NCI-H1694 (cell line): ENCODE measurements at regions not wholly inside any gene's neighbourhood (a gene's known extent, or its start where the extent isn't known, plus 50 kb on each side); places are given as distances from the start of the nearest gene placed in this dataset.
"Not testable (repeated sequence)": the region's sequence is repeated elsewhere in the genome, so short reads cannot be mapped to it uniquely, and the experiment has no call there.

ENCODE experiments used
- DNase-seq: peaks from one replicate; lab custom pipeline; 2025; lab: John Stamatoyannopoulos, UW

DNA sequence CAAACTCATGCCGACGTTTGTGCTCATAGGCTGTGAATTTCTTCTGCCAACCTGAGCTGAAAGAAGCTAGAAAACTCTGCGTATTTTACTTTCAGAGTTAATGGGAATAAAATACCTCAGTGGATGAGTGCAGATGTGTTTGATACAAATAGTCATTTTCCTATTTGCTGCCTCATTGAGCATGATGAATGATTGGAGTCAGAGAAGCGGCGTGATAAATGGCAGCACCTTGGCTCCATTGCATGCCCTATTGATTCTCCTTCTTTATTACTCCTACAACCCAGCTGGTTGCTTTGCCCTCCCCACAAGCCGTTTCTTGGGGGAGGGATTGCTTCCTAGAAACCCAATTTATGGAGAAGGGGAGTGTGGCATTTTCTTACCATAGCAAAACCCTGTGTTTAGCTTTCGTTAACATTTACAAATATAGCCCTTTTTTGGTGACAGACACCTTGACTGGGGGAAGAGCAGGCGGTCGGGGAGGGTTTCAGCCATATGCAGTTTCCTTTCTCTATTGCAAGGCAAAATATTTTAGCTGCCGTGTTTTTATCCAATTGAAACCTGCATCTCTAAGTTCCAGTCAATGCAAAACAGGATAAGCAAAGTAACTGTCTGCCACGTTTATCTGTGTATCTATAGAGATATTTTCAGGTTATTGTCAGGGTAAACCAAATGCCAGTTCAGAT, 93.1 kb upstream of the TBCA start:
- DNase-seq, result peak; percentile 76

DNA sequence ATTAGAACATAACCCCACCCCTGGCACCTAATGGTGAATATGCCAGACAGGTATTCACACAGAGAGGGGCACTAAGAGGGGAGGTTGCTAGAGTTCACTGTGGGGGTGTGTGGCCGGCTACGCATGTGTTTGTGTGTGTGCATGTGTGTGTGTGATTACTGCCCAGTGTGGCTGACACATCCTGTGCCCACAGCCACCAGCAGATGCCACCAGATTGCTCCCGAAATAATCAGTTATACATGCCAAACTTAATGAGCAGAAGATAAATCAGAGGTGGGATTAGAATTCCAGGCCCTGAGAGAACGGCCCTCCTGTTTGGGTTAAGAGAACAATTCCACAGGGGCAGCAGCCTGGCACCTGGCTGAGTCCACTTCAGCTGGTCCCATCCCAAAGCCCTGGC, 91.8 kb upstream of the TBCA start:
- DNase-seq, result peak; percentile 13

DNA sequence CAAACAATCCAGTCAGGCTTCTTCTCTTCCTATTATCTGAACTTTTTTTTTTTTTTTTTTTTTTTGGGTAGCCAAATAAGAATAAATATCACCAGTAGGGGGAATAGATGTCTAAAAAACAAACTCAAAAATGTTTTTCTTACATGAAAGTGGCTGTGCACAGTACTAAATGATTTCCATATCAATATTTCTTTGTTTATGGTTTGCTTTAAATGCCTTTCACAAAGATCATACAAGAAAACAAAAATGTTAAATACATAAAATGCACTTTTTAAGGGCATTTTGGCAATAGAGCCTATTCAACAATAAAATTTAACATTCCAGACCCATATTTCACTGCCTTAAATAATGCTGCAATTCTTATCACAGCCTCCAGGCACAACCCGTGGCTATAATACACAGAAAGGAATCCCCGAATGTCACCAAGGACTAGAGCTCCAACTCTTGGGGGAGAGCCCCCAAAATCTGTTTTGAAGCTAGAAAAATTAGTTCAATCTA, 91.1 kb upstream of the TBCA start:
- DNase-seq, result peak; percentile 4

DNA sequence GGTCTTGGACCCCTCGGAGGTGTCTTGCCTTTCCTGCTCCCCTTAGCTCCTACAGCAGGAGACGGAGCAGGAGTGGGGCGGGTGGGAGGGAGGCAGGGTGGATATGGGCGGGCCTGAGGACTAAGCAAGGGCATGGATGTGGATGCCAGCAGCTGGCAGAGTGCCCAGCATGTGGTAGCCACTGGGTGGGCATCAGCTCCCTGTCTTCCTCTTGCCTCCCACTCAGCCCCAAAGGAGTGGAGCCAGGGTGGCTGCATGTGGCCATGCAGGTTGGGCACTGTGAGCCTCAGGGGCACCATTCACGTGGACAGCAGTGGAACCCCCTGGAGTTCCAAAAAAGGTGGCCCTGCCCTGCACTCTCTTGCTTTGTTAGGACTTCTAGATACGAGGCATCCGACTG, 90.1 kb upstream of the TBCA start:
- no peak for DNase-seq

DNA sequence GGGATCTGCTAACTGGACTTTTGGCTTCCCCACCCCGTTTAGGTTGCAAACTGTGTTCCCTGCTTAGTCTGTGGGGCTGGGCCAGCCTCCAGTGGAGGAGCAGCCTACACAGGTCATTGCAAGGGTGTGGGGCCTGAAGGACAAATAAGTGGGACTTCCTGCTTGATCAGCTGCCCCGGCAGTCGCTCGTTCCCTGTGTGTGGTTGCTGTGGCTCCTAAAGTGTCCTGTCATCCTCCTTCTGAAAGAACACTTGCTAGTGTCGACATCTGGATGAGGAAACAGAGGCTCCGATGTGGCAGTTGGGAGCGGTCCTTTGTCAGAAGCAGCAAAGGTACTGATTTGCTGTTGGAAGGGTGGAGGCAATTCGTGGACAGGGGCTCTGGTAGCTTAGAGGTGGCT, 88.9 kb upstream of the TBCA start:
- DNase-seq, result no peak

DNA sequence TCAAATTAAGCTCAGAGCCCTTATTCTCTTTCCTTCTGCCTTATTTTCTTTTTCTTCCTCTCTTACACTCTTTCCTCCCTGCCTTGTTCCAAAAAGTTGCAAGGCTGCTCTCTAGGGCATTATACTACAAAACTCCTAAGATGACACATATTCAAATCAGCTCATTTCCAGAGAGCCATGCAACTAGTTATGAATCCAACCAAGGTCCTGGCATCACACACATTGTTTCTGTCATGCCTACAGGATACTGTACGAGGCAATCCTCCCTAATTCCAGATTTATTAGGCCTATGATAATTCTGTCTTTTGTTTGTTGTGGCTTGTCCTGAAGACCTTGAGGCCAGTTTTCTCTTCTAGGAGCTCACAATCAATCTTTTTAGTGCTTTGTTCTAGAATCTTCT, 87.0 kb upstream of the TBCA start:
- DNase-seq, result no peak

DNA sequence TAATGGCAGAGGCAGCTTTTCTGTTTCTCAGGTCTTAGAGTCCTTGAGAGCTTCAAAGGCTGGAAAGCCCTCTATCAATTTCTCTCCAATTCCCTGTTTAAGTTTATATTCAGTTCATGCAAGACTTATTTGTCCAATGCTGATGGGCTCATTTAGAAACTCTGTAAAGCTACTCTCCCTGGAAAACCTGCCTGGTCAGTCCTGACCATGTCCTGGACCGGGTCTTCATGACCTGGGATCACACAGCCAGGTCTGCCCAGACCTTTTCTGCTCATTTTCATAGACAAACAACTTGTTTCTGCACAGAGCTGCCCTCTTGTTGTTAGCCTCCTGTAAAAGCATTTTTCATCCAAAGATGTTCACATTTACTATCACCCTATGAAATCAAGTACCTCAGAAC, 85.4 kb upstream of the TBCA start:
- no peak for DNase-seq

DNA sequence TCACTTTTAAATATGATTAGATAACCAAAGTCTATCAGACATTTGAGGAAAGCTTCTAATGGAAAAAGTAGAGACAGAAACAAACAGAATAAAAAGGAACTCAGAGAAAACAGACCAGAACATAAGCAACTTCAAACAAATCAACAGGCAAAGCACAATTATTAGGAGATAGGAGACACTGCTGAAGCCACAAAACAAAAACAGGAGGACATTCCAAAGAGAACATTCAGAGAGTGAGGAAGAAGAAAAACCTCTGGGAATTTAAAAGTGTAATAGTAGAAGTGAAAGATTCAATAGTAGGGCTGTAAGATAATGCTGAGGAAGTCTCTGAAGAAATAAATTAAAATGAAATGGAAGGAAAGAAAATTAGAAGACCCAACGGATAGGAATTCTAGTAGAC, 83.2 kb upstream of the TBCA start:
- DNase-seq, result no peak

DNA sequence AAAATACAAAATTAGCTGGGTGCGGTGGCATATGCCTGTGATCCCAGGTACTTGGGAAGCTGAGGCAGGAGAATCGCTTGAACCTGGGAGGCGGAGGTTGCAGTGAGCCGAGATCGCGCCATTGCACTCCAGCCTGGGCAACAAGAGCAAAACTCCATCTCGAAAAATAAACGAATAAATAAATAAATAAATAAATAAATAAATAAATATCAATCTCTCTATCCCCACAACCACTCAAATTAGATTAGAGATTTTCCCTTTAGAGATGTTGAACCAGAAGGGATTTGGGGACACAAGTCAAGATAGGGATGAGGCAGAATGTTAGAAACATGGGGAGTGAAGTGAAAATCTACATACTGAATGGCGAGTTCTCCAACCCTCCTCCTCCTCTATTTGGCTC, 82.5 kb upstream of the TBCA start:
- DNase-seq, result not testable (repeated sequence)

DNA sequence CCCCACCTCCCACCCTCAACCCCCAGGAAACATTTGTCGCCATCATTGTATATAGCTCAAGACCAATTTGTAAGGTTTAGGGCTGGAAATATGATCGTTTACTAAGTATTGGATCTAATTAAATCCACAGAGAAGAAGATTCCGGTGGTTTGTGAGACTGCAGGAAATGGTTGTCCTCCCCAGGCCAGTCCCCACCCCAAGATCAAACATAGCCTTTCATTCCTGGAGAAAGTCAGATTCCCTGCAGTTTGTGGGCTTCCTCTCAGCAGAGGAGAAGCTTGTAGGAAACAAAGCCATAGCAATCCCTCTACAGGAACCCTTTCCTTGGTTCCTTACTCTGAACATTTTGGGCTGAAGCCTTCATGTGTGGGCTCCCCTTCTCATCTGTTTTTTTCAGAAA, 79.2 kb upstream of the TBCA start:
- no peak for DNase-seq

DNA sequence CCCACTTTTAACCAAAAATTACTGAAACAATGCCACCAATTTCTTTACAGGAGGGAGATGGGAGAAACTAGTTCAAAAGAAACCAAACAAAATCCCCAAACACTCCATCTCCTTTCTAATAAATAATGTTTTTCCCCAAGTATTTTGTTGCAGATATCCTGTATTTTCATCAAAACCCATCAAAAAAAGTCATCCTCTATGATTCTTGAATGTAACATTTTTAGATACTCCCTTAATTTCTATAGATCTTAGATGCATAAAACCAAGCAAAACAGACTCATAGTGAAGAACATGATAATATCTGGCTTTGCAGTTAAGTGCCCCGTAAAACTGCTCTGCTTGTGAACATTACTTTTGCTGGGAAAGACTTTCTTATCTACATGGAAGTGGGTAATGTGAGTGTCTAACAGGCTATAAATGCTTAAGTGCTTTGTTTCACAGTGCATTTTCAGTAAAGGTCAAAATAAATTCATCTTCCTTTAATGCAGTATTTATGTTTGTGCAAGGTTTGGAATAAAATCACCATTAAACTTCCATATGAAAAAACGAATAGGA, 77.3 kb upstream of the TBCA start:
- no peak for DNase-seq

DNA sequence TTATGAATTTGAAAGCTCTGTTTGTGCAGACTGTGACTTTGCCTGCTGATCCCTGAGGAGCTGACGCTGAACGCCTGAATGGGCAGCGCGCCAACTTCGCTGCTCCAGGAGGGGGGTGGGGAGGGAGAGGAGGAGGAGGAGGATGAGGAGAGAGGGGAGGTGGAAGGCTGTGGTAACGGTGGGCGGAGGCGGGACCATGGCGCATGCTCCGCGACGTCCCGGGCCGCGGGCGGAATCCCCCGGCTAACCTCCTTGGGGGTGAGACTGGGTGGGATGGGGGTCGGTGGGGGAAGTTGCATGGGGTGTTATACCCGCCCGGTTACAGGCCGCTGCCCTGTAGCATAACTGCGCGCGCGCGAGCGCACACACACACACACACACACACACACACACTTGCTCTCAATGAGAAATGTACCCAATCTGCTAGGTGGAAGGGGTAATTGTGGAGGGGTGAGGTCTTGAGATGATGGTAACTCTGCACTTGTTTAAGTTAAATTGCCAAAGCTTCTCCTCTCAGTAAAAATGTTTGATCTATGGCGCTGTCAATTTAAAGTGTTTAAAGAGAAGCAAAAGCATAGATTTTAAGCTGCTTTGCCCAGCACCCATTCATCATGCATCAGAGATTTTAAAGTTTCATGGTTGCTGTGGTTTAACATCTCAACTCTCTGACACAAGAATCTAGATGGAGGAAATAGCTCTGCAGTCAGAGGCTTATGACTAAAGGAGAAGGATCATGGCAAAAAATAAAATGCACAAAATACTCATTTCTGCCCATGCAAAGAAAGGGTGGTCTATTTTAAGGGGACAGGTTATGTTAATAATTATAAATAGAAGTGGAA, 76.6 kb upstream of the TBCA start:
- no peak for DNase-seq

DNA sequence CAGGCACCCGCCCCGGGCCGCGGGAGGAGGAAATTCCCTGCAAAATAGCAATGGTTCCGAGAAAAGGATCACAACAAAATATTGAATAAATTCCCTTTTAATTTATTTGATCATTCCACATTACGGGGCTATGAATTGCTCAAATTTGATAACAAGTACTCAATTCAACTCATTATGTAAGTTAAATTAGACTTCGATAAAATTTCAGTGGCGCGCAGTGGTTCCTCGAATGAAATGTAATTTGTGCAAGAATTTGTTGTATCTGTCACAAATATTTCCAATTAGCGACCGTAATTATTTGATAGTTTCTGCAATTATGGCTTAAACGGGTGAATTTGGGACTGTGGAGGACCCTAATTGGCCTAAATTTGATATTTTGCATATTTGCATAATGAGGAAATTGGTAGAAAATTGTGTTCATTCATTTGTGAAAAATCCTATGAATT, 76.0 kb upstream of the TBCA start:
- no peak for DNase-seq

DNA sequence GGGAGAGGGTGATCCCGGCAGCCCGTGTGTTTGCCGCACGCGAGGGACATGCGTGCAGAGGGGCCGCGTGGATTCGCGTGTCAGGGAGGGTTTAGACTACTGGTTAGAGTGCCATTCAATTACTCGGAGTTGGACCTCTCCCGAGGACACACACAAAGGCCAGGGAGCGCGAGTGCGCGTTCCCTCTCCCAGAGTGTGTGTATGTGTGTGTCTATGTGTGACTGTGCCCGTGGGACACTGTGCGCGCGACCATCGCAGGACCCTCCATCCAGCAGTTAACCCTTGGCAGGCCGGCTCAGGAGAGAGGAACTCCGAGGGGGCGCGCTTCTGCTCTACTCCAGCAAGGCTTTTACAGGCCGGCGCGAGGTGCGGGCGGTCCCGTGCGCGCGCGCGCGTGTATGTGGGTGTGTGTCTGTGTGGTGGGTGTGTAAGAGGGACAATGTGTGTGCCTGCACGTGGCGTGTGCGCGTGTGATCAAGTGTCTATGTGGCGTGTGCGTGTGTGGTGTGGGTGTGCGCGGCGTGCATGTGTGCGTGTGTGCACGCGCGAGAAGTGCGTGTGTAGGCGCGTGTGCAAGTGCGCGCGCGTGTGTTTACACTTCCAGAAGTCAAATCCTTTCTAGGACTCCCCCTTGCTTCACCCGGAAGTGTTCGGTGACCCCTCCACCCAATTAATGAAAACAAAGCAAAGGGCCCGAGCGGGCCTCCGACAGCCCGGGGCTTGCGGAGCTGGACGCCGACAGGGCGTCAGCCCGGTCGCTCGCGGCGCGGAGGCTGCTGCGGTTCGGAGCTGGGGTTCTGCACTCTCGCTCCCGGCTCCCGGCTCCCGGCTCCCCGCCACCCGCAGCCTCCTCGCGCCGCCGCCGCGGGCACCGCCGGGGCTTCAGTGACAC, 75.3 kb upstream of the TBCA start:
- no peak for DNase-seq

DNA sequence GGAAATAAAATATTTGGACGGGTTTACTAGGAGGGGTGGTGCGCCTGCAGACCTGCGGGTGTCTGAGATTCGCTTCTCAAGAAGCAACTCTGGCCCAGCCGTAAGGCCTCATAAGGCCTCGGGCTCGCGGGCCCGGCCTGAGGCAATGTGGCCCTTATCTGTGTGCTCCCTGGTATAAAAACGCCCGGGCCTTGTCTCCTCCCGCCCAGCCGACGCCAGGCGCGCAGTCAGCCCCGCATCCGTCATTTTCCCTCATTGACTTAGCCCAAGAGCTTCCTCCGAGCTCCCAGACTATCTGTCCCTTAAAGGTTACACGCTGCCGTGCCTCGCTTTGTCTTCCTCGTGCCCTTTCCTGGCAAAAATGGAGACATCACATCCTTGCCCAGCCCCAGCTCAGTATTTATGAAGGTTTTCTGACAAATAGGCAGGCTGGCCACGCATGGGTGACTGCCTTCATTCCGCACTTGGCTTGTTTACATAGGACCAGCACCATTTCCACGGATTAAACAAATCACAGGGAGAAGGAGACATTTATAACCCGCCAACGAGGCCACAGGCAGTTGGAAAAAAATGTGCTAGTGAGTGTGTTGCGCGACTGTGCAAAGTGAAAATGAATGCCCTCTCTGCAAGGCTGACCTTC, 74.5 kb upstream of the TBCA start:
- no peak for DNase-seq

DNA sequence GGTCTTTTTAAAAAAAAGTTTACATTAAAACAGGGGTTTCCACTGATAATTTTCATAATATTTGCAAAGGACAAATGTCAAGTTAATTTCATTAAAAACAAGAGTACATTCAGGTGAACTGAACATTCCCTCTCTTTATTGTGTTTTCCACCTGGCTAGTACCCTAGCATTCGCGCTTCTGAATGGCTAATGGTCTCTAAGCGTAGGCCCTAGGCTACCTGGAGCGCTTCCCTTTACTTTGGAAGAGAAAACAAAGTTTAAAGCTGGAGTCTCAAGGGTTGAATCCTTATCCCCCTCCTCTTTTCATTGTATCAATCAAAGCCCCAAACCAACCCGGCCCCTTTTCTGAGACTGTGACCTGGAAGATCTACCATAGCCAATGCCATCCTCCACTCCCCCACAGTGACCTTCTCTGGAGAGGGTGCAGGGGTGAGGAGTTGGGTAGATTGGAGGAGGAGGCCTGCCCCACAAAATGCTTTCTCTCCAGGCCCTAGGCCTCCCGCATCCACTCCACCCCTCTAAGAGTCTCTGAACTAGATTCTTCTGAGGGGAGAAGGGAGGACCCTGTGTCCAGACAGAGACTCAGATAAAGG, 73.3 kb upstream of the TBCA start:
- DNase-seq, result no peak

DNA sequence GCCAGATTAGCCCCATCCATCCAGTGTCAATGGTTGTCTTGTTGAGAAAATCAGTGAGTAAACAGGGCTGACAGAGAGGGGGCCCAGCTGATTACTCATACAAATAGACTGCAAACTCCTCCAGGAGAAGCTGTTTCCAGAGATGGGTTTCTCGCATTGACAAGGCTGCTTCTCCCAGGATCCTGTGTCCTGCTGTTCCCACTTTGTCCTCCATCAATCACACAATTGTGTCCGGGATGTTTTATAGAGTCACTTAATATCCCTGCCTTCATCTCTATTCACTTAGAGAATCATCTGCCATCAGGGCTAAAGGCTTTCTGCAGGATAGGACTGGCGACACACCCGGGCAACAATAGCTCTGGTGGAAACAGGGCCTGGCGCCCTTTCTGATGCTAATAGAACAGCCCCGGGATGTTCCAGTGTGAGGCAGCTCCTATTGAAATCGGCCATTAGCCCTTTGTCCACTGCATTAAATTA, 71.7 kb upstream of the TBCA start:
- DNase-seq, result no peak

DNA sequence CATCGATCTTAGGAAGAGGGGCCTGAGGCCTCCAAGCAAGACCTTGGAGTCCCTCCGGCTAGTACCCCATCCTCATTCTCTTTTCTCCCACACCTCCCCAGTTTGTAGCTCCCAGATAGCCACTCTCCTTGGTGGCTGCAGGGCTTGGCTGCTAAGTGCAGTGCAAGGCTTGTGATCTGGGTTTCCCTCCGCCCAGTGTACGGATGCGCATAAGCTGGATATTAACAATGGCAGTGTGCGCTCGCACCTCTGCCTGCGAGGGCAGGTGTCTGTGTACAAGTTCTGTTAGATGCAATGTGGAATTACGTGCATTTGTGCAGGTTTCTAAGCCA, 71.0 kb upstream of the TBCA start:
- DNase-seq, result no peak

DNA sequence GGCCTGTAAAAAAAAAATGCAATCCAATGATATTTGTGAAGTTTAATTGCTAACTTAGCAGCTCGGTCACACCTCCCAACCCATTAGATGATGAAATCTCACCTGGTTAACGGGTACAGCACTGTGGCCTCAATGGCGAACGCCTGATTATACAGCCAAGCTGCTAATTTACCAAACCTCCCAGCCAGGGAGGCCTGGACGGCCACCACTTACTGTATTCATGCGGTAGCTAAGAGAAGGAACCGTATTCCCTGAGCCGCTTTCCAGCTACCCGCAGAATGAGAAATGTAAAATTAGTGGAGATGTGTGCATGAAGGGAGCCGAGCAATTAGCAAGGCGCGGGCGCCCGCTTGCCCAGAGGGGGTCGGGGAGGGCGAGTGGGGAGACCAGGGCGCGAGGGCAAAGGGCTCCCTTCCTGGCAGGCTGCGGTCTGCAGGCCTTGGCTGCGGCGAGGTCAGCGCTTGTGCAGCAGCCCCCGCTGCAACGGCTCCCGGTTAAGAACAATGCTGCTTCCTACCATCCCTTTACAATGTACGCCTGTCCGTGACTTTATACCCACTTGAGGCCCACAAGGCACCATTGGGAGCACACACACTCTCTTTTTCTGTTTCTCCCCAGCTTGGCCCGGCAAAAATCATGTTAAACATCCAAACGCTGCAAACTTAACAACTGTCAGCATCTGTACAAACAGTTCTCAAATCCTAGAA, 70.4 kb upstream of the TBCA start:
- no peak for DNase-seq

DNA sequence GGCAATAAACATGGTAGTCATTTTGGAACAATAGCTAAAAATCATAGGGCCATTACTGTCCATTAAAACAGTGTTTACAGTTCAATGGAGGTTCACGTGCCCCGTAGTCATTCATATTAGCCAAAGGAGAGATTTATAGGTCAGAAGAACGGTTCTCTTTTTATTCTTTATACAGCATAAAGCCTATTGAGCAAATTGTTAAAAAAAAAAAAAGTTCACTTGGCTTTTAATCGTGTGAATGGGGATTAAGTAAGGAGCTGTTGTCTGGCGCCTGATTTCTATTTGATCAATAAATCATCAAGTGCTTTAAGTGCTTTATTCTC, 69.1 kb upstream of the TBCA start:
- no peak for DNase-seq
